Immature natural killer cell (primary cell): ENCODE measurements at regions not wholly inside any gene's neighbourhood (a gene's known extent, or its start where the extent isn't known, plus 50 kb on each side); places are given as distances from the start of the nearest gene placed in this dataset.

Experiments used
- DNase-seq, 3 donors: peaks; one replicate each; pipeline ENCODE4 v3.0.0; 2022; ENCODE audit warnings: mixed read lengths in 1 of 3
- H3K27ac Mint-ChIP-seq, 6 donors: one replicate each; pipeline ENCODE4 v1.8.0; 2020; ENCODE audit warnings: mixed read lengths in 6 of 6, mild to moderate bottlenecking in 5 of 6, inconsistent platforms in 4 of 6, moderate library complexity in 3 of 6
- H3K27me3 Mint-ChIP-seq, 3 donors: one replicate each; pipeline ENCODE4 v1.8.0; 2020 to 2021; ENCODE audit warnings: low read depth in 3 of 3, mild to moderate bottlenecking in 3 of 3, mixed read lengths in 3 of 3, moderate library complexity in 3 of 3, inconsistent platforms in 1 of 3
- H3K36me3 Mint-ChIP-seq, 3 donors: one replicate each; pipeline ENCODE4 v1.8.0; 2020; ENCODE audit warnings: mixed read lengths in 3 of 3, inconsistent platforms in 2 of 3, mild to moderate bottlenecking in 2 of 3
- H3K4me1 Mint-ChIP-seq, 2 donors: one replicate each; pipeline ENCODE4 v1.8.0; 2020; ENCODE audit warnings: inconsistent platforms in 2 of 2, mild to moderate bottlenecking in 2 of 2, mixed read lengths in 2 of 2, moderate library complexity in 1 of 2
- H3K4me3 Mint-ChIP-seq, 5 donors: one replicate each; pipeline ENCODE4 v1.8.0; 2020; ENCODE audit warnings: mild to moderate bottlenecking in 5 of 5, mixed read lengths in 5 of 5, inconsistent platforms in 3 of 5, moderate library complexity in 3 of 5
- H3K9me3 Mint-ChIP-seq, 6 donors: one replicate each; pipeline ENCODE4 v1.8.0; 2020; ENCODE audit warnings: mild to moderate bottlenecking in 6 of 6, mixed read lengths in 6 of 6, inconsistent platforms in 4 of 6, moderate library complexity in 3 of 6

DNA sequence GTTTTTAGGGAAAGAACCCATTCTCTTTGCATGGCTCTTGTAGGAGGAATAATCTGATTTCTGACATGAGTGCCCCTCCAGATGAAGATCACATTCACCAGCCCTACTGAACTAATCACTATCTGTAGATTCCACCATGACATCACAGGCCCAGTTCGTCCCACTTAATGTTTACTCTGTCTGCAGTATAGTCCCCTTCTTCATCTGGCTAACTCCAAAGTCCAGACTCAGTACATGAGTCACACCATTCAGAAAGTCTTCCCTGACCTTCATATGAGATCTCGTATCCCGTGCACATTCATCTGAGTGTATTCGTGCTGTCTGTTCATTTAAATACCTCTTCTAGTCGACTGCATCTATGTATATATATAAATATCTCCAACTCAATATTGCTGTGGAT lies 366.5 kb upstream of the AKR1E2 start:
- Mint-ChIP-seq H3K9me3 (no peaks in the 10 kb centered on the region), H3K4me3 (no peak overlapping the region), H3K27ac (no peak overlapping the region), H3K27me3 (peaks cover 3 to 6% (median 6%) of the 10 kb centered on the region in 3 donors), H3K36me3 (no peaks in the 10 kb centered on the region), H3K4me1 (no peaks in the 10 kb centered on the region)
- DNase-seq, result no peak

DNA sequence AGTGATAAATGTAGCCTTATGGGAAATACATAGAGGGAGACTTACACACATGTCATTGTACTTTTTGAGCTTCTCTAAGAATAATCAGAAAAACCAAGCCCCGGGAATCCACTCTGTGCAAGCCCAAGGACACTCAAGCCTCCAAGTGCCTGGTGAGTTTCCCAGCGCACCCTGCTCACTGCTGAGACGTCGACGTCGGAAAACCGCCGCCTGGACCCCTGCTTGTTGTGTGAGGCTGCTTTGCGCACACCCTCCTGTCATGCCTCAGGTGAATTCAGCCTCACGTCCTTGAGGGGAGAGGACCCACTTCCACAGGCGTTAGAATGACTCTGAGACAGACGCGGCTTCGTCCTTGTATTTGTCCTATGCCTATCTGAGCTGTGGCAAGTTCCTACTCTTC lies 368.4 kb upstream of the AKR1E2 start:
- H3K27me3 Mint-ChIP-seq, result peaks cover 3 to 6% (median 3%) of the 10 kb centered on the region in 3 donors
- no peak overlapping the region for H3K4me3 Mint-ChIP-seq
- H3K9me3 Mint-ChIP-seq, result no peaks in the 10 kb centered on the region
- no peak for DNase-seq
- no peak overlapping the region for H3K27ac Mint-ChIP-seq
- no peaks in the 10 kb centered on the region for H3K36me3 Mint-ChIP-seq
- H3K4me1 Mint-ChIP-seq, result no peaks in the 10 kb centered on the region

DNA sequence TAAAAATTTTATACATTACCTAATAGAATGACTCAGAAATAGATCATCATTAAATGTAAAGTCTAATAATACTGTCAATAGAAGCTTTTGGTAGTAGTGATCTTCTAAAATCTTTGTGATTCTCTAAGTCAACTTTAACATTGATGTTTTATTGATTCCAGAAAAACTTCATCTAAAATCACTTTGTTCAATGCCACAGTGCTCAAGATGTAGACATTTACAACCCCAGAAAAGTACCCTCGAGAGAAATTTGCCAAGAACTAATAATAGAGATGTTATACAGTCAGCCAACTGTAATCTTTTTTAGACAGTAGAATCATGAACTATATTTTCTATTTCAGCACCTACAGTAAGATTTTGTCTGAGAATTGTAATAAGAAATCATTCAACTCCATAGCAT lies 369.2 kb upstream of the AKR1E2 start:
- Mint-ChIP-seq H3K4me3 (no peak overlapping the region), H3K9me3 (no peaks in the 10 kb centered on the region), H3K27ac (no peak overlapping the region), H3K4me1 (no peaks in the 10 kb centered on the region), H3K36me3 (no peaks in the 10 kb centered on the region), H3K27me3 (peaks cover 0 to 7% (median 3%) of the 10 kb centered on the region in 3 donors)
- DNase-seq, result no peak

DNA sequence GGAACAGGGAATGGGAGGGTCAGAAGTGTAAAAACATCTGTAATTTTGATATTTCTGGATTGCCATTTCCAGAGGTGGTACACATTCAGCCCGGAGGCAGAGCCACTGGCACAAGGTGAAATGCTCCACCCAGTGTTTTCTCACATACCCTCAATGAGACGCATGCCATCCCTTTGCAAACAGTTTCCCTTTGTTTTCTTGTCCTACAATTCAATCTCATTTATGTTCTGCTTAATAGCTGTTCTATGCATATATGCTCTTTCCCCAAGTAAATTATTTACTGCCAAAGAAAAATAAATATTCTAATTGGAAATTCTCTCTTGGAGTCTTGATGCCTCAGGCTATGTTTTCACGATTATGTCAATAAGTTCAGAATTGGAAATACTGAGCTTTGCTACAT lies 369.7 kb upstream of the AKR1E2 start:
- H3K27ac Mint-ChIP-seq, result no peak overlapping the region
- H3K4me3 Mint-ChIP-seq, result no peak overlapping the region
- H3K9me3 Mint-ChIP-seq, result no peaks in the 10 kb centered on the region
- no peaks in the 10 kb centered on the region for H3K4me1 Mint-ChIP-seq
- no peak for DNase-seq
- peaks cover 0 to 10% (median 3%) of the 10 kb centered on the region in 3 donors for H3K27me3 Mint-ChIP-seq
- no peaks in the 10 kb centered on the region for H3K36me3 Mint-ChIP-seq

DNA sequence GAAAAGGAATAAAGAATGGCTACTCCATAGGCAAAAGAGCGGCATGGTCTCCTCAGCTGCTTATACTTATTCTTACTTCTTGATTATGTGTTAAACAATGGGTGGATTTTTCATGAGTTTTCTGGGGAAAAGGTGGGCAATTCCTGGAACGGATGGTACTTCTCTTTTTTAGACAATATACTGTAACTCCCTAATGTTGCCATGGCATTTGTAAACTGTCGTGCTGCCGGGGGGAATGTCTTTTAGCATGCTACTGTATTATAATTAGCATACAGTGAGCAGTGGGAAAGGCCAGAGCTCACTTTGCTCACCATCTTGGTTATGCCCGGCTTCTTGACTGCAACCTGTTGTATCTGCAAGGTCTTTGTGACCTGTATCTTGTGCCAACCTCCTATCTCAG lies 372.1 kb upstream of the AKR1E2 start:
- no peak for DNase-seq
- Mint-ChIP-seq H3K27me3 (peaks cover 0 to 7% (median 3%) of the 10 kb centered on the region in 3 donors), H3K4me3 (no peak overlapping the region), H3K9me3 (no peaks in the 10 kb centered on the region), H3K36me3 (no peaks in the 10 kb centered on the region), H3K27ac (no peak overlapping the region), H3K4me1 (no peaks in the 10 kb centered on the region)

DNA sequence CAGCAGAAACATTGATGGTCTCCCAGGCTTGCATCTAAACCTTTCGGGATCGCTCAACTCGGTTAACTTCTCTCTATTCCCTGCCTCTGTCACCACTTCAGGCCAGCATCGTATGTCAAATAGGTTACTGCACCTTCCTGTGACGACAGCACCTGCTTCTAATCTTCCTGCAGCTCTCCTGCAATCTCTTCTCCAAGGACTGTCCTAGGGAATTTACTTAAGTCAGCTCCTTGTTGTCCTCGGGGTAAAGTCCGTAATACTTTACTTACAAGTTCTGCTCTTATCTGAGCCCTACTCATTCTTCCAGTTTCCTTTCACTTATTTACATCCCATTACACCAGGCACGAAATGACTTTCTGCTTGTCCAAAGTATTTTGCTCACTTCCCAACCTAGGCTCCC lies 372.7 kb upstream of the AKR1E2 start:
- Mint-ChIP-seq H3K36me3 (no peaks in the 10 kb centered on the region), H3K9me3 (no peaks in the 10 kb centered on the region), H3K4me1 (no peaks in the 10 kb centered on the region), H3K27ac (no peak overlapping the region), H3K4me3 (no peak overlapping the region), H3K27me3 (peaks cover 0 to 7% (median 3%) of the 10 kb centered on the region in 3 donors)
- DNase-seq, result no peak

DNA sequence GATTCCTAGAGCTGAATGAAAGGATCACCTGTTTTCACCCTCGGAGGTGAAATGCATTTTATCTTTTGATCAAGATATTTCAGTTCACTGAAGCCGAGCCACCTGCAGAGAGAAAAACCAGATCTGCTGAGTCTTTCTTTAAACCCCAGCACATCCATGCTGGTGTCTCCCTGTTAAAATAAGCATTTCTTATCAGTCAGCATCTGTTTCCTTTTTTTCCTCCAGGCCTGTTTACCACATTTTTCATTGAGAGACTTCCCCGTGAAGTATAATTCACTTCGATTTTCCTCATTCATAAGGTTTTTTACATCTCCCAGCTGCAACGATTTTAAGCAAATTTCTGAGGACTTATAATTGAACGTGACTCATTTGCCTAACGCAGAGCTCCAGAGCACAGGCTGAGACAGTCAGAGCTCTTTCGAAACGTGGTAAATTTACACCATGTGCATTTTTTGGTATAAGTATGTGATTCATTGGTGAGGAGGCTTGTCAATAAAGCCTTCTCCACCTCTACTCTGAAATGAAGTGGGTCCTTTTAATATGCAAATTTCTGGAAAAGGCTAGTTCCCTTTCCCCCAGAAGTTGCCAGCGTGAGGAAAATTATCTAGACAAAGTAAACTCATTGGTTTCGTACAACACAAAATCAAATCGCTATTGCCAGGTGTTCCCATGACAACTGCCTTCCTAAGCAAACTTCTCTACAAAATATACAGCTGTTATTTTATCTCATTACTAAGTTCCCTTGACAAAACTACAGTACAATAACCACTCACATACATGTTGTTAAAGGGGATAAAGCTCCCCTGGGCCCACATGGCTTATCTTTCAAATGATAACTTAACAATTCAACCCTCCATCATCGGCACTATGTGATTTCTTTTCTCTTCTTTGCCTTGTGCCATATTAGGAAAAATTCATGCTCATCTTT lies 374.8 kb upstream of the AKR1E2 start:
- no peaks in the 10 kb centered on the region for H3K36me3 Mint-ChIP-seq
- H3K27ac Mint-ChIP-seq, result no peak overlapping the region
- H3K9me3 Mint-ChIP-seq, result no peaks in the 10 kb centered on the region

DNA sequence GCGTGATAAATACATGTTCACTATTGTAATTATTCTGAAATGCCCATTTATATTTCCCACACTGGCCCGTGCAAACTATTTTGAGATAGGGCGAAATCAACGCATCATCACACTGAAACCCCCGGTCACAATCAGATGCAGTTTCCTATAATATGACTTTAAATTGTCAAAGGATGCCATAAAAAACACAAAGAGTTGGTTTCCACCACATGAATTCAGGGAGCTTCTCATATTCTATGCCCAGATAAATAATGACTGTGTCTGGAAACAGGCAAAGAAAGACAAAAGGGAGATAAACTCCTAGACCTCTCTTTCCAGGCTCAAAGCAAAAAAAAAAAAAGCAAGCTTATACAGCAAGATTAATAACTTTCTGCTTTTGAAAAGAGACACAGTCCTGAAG lies 375.8 kb upstream of the AKR1E2 start:
- no peak overlapping the region for H3K27ac Mint-ChIP-seq
- peaks cover 2 to 4% (median 3%) of the 10 kb centered on the region in 3 donors for H3K27me3 Mint-ChIP-seq
- no peak overlapping the region for H3K4me3 Mint-ChIP-seq
- no peaks in the 10 kb centered on the region for H3K4me1 Mint-ChIP-seq
- no peaks in the 10 kb centered on the region for H3K9me3 Mint-ChIP-seq
- DNase-seq, result no peak
- no peaks in the 10 kb centered on the region for H3K36me3 Mint-ChIP-seq

More for the DNA sequence above, 374.8 kb upstream of the AKR1E2 start:
- Mint-ChIP-seq H3K4me3 (no peak overlapping the region), H3K27me3 (peaks cover 2 to 7% (median 3%) of the 10 kb centered on the region in 3 donors), H3K4me1 (no peaks in the 10 kb centered on the region)
- no peak for DNase-seq

DNA sequence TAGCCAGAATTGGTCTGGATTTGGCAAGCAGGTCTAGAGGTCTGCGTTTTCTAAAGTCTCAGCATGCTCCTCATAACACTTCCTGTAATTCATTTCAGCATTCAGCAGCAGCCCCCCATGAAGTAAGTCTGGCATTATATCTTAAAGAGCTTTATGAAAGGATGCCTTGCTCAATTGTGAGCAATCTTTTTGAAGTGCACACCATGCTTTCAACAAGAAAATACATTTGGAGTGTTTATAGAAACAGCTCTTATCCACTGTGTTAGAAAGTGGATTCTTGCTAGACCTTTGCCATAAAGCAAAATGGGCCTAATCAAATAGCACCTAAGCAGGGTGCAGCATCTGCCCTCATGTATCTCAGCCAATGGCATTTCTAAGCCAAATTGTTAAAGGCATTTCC lies 378.0 kb upstream of the AKR1E2 start:
- no peak overlapping the region for H3K4me3 Mint-ChIP-seq
- no peaks in the 10 kb centered on the region for H3K4me1 Mint-ChIP-seq
- H3K27ac Mint-ChIP-seq, result no peak overlapping the region
- no peaks in the 10 kb centered on the region for H3K36me3 Mint-ChIP-seq
- no peak for DNase-seq
- peaks cover 0 to 13% (median 2%) of the 10 kb centered on the region in 3 donors for H3K27me3 Mint-ChIP-seq
- peaks cover 2 to 12% (median 8%) of the 10 kb centered on the region in 6 donors for H3K9me3 Mint-ChIP-seq

DNA sequence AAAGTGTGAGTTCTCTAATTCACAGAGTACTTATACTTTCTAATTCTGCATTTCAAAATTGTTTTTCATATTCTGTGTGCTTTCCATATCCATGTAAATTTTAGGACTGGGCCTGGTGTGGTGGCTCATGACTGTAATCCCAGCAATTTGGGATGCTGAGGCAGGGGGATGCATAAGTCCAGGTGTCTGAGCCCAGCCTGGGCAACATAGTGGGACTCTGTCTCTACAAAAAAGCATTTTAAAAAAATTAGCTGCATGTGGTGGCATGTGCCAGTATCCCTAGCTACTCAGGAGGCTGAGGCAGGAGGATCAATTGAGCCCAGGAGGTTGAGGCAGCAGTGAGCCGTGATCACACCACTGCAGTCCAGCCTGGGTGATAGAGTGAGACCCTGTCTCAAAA lies 382.6 kb upstream of the AKR1E2 start:
- H3K9me3 Mint-ChIP-seq, result peaks cover 4 to 14% (median 10%) of the 10 kb centered on the region in 6 donors
- DNase-seq, result no peak
- H3K4me3 Mint-ChIP-seq, result no peak overlapping the region
- H3K36me3 Mint-ChIP-seq, result no peaks in the 10 kb centered on the region
- no peaks in the 10 kb centered on the region for H3K4me1 Mint-ChIP-seq
- peaks cover 0 to 9% (median 2%) of the 10 kb centered on the region in 3 donors for H3K27me3 Mint-ChIP-seq
- no peak overlapping the region for H3K27ac Mint-ChIP-seq

DNA sequence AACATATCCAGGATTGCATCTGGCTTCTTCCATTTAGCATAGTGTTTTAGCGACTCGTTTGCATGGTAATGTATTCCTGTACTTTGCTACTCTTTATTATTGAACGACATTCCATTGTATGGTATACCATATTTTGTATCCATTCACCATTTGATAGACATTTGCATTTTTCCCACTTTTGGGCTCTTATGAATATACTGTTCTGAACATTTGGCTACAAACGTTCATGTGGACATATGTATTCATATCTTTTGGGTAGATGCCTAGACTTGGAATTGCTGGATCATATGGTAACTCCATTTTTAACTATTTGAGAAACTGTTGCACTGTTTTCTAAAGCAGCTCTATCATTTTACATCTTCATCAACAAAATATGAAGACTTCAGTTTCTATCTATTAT lies 383.7 kb upstream of the AKR1E2 start:
- Mint-ChIP-seq H3K27me3 (peaks cover 0 to 9% (median 2%) of the 10 kb centered on the region in 3 donors), H3K4me1 (no peaks in the 10 kb centered on the region), H3K36me3 (no peaks in the 10 kb centered on the region), H3K4me3 (no peak overlapping the region), H3K9me3 (peaks cover 4 to 14% (median 10%) of the 10 kb centered on the region in 6 donors), H3K27ac (no peak overlapping the region)
- no peak for DNase-seq

DNA sequence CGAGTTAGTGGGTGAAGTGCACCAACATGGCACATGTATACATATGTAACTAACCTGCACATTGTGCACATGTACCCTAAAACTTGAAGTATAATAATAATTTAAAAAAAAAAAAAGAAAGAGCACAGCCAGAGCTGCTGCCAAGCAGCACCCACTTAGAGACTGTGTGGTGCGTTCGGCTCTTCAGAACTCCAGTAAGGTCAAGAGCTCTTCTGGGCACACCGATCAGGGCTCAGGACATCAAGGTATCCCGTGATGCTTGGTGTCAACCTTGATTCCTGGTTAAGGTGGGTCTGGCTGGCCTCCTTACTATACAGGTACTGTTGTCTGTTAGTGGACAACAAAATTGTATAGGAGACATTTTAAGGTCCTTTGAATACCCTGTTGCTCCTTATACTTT lies 385.7 kb upstream of the AKR1E2 start:
- Mint-ChIP-seq H3K4me3 (no peak overlapping the region), H3K36me3 (no peaks in the 10 kb centered on the region), H3K27me3 (peaks cover 0 to 9% (median 0%) of the 10 kb centered on the region in 3 donors), H3K4me1 (no peaks in the 10 kb centered on the region), H3K9me3 (peaks cover 4 to 14% (median 10%) of the 10 kb centered on the region in 6 donors), H3K27ac (no peak overlapping the region)
- no peak for DNase-seq

DNA sequence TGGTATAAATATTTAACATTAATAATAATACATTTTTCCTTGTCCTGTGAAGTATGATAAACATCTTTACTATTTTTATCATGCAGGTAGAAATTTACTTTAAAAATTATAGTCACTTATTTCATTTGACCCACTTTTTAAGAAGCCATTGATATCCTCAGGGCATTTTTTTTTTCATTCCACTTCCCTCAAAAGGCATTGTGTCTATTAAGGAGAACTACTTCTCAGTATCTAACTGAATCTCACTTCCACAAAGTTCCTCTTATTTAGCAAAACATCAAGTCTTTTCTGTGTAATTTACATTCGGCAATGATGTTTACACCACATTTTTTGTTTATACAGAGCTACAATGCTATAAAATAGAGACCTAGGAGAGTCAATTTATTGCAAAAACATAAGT lies 388.2 kb upstream of the AKR1E2 start:
- no peaks in the 10 kb centered on the region for H3K36me3 Mint-ChIP-seq
- DNase-seq, result no peak
- no peak overlapping the region for H3K4me3 Mint-ChIP-seq
- H3K27ac Mint-ChIP-seq, result no peak overlapping the region
- peaks cover 0 to 2% (median 0%) of the 10 kb centered on the region in 3 donors for H3K27me3 Mint-ChIP-seq
- peaks cover 0 to under 1% (median 0%) of the 10 kb centered on the region in 6 donors for H3K9me3 Mint-ChIP-seq
- no peaks in the 10 kb centered on the region for H3K4me1 Mint-ChIP-seq

DNA sequence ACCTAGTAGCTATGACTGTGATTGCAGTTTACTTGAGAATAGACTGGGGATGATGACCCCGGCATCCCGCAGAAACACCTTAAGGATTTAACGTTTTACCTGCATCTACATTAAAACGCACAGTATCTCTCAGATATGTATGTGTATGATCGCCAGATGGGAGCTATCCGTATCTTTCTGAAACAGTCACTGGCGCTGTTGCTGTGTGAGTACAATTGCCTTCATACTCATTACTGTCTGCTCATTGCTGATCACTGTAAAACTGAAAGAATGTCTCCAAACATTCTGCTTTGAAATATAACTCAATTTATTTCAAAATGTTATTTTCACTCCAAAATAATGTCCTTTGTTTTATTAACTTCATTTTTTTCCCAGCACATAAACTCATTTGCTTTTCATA lies 388.9 kb upstream of the AKR1E2 start:
- Mint-ChIP-seq H3K27me3 (peaks cover 0 to 2% (median 2%) of the 10 kb centered on the region in 3 donors), H3K4me1 (no peaks in the 10 kb centered on the region), H3K36me3 (no peaks in the 10 kb centered on the region), H3K27ac (no peak overlapping the region), H3K9me3 (no peaks in the 10 kb centered on the region), H3K4me3 (no peak overlapping the region)
- no peak for DNase-seq

DNA sequence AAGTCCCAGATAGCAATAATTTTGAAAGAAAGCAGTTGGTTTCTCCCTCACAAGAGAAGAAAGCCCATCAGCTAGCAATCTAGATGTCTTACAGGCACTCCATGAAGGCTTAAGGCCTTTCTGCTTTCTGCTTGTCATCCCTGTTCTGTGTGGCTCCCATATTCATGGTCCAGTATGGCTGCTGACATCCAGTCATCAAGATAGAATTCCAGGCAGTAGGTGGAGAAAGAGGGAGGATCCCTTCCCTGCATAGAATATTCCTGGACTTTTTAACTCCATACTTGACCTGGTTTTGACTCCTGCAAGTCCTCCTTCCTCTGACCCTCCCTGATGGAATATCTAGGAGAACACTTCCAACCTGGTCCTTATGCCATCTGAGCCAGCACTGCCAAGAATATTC lies 389.9 kb upstream of the AKR1E2 start:
- Mint-ChIP-seq H3K27ac (no peak overlapping the region), H3K9me3 (no peaks in the 10 kb centered on the region), H3K27me3 (peaks cover 0 to 2% (median 2%) of the 10 kb centered on the region in 3 donors), H3K4me3 (no peak overlapping the region), H3K4me1 (no peaks in the 10 kb centered on the region), H3K36me3 (no peaks in the 10 kb centered on the region)
- DNase-seq, result no peak
